HEK293 (cell line): ENCODE measurements at regions not wholly inside any gene's neighbourhood (a gene's known extent, or its start where the extent isn't known, plus 50 kb on each side); places are given as distances from the start of the nearest gene placed in this dataset.

ENCODE experiments used
- BCL11A ChIP-seq: fragments of 450-650 bp; formaldehyde crosslinking; IDR thresholded peaks from 2 replicates; pipeline ENCODE4 v1.5.1; 2016; ENCODE audit warnings: low read depth, missing biosample characterization, missing genetic modification characterization
- RBAK ChIP-seq: fragments of 450-650 bp; formaldehyde crosslinking; IDR thresholded peaks from 2 replicates; pipeline ENCODE4 v1.5.1; 2016; ENCODE audit warnings: missing biosample characterization, missing genetic modification characterization
- ZBTB21 ChIP-seq: fragments of 450-650 bp; formaldehyde crosslinking; IDR thresholded peaks from 2 replicates; pipeline ENCODE4 v1.5.1; 2017; ENCODE audit warnings: missing biosample characterization, missing genetic modification characterization
- ZEB2 ChIP-seq: fragments of 450-650 bp; formaldehyde crosslinking; IDR thresholded peaks from 2 replicates; pipeline ENCODE4 v1.5.1; 2016; ENCODE audit warnings: missing biosample characterization, missing genetic modification characterization
- ZNF10 ChIP-seq: fragments of 450-650 bp; formaldehyde crosslinking; IDR thresholded peaks from 2 replicates; pipeline ENCODE4 v1.5.1; 2017; ENCODE audit warnings: missing biosample characterization, missing genetic modification characterization
- ZNF664 ChIP-seq: fragments of 450-650 bp; formaldehyde crosslinking; IDR thresholded peaks from 2 replicates; pipeline ENCODE4 v1.5.1; 2016; ENCODE audit warnings: missing biosample characterization, missing genetic modification characterization
- ZNF830 ChIP-seq: fragments of 450-650 bp; IDR thresholded peaks from 2 replicates; pipeline ENCODE4 v1.5.0; 2018; ENCODE audit warnings: missing biosample characterization, missing genetic modification characterization, low read depth, mild to moderate bottlenecking, moderate library complexity
- TF ChIP-seq, protein P1 (sequence below): fragments of 450-650 bp; formaldehyde crosslinking; IDR thresholded peaks from 2 replicates; pipeline ENCODE4 v1.5.1; 2016; ENCODE audit warnings: missing biosample characterization, missing genetic modification characterization

DNA sequence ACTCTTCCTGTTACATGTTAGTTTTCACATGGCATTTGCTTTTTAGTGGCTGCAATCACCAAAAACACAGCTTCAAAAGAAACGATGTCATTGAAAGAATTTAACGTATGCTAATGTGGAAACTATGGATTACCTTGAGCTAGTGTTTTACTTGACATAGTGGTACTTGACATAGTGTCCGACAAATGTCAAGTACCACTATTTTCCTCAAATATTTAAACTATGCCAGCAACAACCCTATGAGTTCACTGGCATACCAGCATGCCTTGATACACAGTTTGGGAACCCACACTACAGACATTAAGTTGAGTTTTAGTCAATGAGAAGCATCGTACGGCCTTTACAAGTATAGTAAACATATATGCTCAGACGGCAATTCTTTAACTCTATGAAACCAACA, 560.3 kb downstream of the GALC start:
- TF ChIP-seq ZNF10 (tag by site-specific recombination) (no peak), ZEB2 (tag by site-specific recombination) (no peak), ZNF664 (no peak), RBAK (tag by site-specific recombination) (no peak), ZNF830 (tag by site-specific recombination) (no peak), BCL11A (tag by site-specific recombination) (no peak), ZBTB21 (tag by site-specific recombination) (no peak)
- TF ChIP-seq, protein P1, sequence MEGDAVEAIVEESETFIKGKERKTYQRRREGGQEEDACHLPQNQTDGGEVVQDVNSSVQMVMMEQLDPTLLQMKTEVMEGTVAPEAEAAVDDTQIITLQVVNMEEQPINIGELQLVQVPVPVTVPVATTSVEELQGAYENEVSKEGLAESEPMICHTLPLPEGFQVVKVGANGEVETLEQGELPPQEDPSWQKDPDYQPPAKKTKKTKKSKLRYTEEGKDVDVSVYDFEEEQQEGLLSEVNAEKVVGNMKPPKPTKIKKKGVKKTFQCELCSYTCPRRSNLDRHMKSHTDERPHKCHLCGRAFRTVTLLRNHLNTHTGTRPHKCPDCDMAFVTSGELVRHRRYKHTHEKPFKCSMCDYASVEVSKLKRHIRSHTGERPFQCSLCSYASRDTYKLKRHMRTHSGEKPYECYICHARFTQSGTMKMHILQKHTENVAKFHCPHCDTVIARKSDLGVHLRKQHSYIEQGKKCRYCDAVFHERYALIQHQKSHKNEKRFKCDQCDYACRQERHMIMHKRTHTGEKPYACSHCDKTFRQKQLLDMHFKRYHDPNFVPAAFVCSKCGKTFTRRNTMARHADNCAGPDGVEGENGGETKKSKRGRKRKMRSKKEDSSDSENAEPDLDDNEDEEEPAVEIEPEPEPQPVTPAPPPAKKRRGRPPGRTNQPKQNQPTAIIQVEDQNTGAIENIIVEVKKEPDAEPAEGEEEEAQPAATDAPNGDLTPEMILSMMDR: no peak
